ENCODE measurements at regions not wholly inside any gene's neighbourhood (a gene's known extent, or its start where the extent isn't known, plus 50 kb on each side); places are given as distances from the start of the nearest gene placed in this dataset.

- no peak for DNase-seq (ENCODE audit: low read depth in 1 of 2, low spot score in 1 of 2)
- TF ChIP-seq HOXA7 (CRISPR knock-in tag; IDR thresholded peaks at IDR 0.05) (no peak), ESRRA (IDR thresholded peaks at IDR 0.05; ENCODE audit: borderline replicate concordance, low read length) (no peak), FOSB (CRISPR knock-in tag; IDR thresholded peaks at IDR 0.05) (no peak), JUN (IDR thresholded peaks at IDR 0.05) (no peak), MAX (IDR thresholded peaks at IDR 0.05) (no peak)
- POLR2A ChIA-PET: no interaction called here
- no peaks in the 10 kb centered on the region for H3K9me3 ChIP-seq
- WGBS (ENCODE audit: missing lambda C conversion rate): 8% methylated on average over 1 of the region's 1 CpG
- ATAC-seq: no peak
- H3K4me1 ChIP-seq: no peaks in the 10 kb centered on the region
- no peak overlapping the region for H3K4me2 ChIP-seq
- no peak overlapping the region for H3K4me3 ChIP-seq
- FAIRE-seq: no peak
- CTCF ChIA-PET: no interaction called here
- H3K27ac ChIP-seq: no peak overlapping the region
Observed at GRCh38 chr4:162535121-162535520, 371.3 kb upstream of the FSTL5 start.

GRCh38 chr4:162523171-162523570 is 359.4 kb upstream of the FSTL5 start:
- Histone ChIP-seq H3K4me1 (no peaks in the 10 kb centered on the region), H3K4me3 (no peak overlapping the region), H3K27ac (no peak overlapping the region), H3K9me3 (no peaks in the 10 kb centered on the region), H3K4me2 (no peak overlapping the region)
- ChIA-PET POLR2A (no interaction called here), CTCF (no interaction called here)
- DNase-seq (ENCODE audit: low read depth in 1 of 2, low spot score in 1 of 2): no peak
- FAIRE-seq: no peak
- no peak for ATAC-seq
- TF ChIP-seq BHLHE40 (IDR thresholded peaks at IDR 0.05; ENCODE audit: low read depth, low read length): no peak
- WGBS (ENCODE audit: missing lambda C conversion rate): 60% methylated on average over 4 of the region's 4 CpGs

GRCh38 chr4:162522724-162523123 is 358.9 kb upstream of the FSTL5 start:
- 50% methylated on average over 1 of the region's 1 CpG for WGBS (ENCODE audit: missing lambda C conversion rate)
- no peaks in the 10 kb centered on the region for H3K4me1 ChIP-seq
- no peak for FAIRE-seq
- no peaks in the 10 kb centered on the region for H3K9me3 ChIP-seq
- ChIA-PET CTCF (no interaction called here), POLR2A (no interaction called here)
- TF ChIP-seq NFE2L2 (conservative IDR thresholded peaks at IDR 0.05; ENCODE audit: low read length) (peak; percentile 61; the same call in 1 of the 2 replicates), ZSCAN20 (CRISPR knock-in tag; IDR thresholded peaks at IDR 0.05) (no peak), CBX8 (IDR thresholded peaks at IDR 0.05) (no peak), MAFK (IDR thresholded peaks at IDR 0.05; ENCODE audit: partially characterized antibody) (peak; percentile 72), HDAC2 (IDR thresholded peaks at IDR 0.05) (no peak)
- no peak overlapping the region for H3K27ac ChIP-seq
- no peak for DNase-seq (ENCODE audit: low read depth in 1 of 2, low spot score in 1 of 2)
- no peak overlapping the region for H3K4me3 ChIP-seq
- no peak overlapping the region for H3K4me2 ChIP-seq
- ATAC-seq: no peak

GRCh38 chr4:162510937-162511336 is 347.1 kb upstream of the FSTL5 start:
- ChIA-PET CTCF (no interaction called here), POLR2A (no interaction called here)
- no peak for FAIRE-seq
- H3K4me2 ChIP-seq: no peak overlapping the region
- no peak overlapping the region for H3K4me3 ChIP-seq
- ATAC-seq: no peak
- H3K27ac ChIP-seq: no peak overlapping the region
- 76% methylated on average over 3 of the region's 3 CpGs for WGBS (ENCODE audit: missing lambda C conversion rate)
- H3K9me3 ChIP-seq: no peaks in the 10 kb centered on the region
- no peaks in the 10 kb centered on the region for H3K4me1 ChIP-seq
- TF ChIP-seq MYC (IDR thresholded peaks at IDR 0.05; ENCODE audit: borderline replicate concordance, low read length): no peak
- TF ChIP-seq EHF (CRISPR knock-in tag; IDR thresholded peaks at IDR 0.05): no peak
- no peak for TF ChIP-seq CBX8 (IDR thresholded peaks at IDR 0.05)
- TF ChIP-seq MAZ (IDR thresholded peaks at IDR 0.05; ENCODE audit: borderline replicate concordance, low read depth, low read length): no peak
- no peak for TF ChIP-seq RCOR1 (IDR thresholded peaks at IDR 0.05; ENCODE audit: low read depth, low read length)
- TF ChIP-seq HMGXB4 (CRISPR knock-in tag; IDR thresholded peaks at IDR 0.05; ENCODE audit: borderline replicate concordance): no peak
- TF ChIP-seq KDM1A (IDR thresholded peaks at IDR 0.05; ENCODE audit: low read depth): no peak
- TF ChIP-seq CTCF (IDR thresholded peaks at IDR 0.05): no peak
- no peak for TF ChIP-seq USF2 (IDR thresholded peaks at IDR 0.05)
- DNase-seq (ENCODE audit: low read depth in 1 of 2, low spot score in 1 of 2): no peak
